Left lung (tissue), 4 donors: ENCODE measurements at regions not wholly inside any gene's neighbourhood (a gene's known extent, or its start where the extent isn't known, plus 50 kb on each side); places are given as distances from the start of the nearest gene placed in this dataset.

ENCODE experiments used
- ATAC-seq: fragments of 200-7000 bp; cut with Tn5 transposase; one replicate; pipeline ENCODE4 v1.9.1; 2020; ENCODE audit warnings: moderate library complexity
- DNase-seq, 4 donors: peaks; one replicate each; pipeline ENCODE4 v3.0.0-alpha.2; 2013 to 2020
- H3K27ac ChIP-seq, 2 donors: fragments of 200-600 bp; sonication (generic) in 1 of 2; one replicate each; pipeline versions ENCODE4 v1.5.0 to v1.8.0; 2020 to 2021
- H3K27me3 ChIP-seq, 2 donors: fragments of 200-600 bp; sonication (generic) in 1 of 2; one replicate each; pipeline versions ENCODE4 v1.5.0 to v1.8.0; 2020 to 2021
- H3K36me3 ChIP-seq, 2 donors: fragments of 200-600 bp; sonication (generic) in 1 of 2; one replicate each; pipeline versions ENCODE4 v1.5.0 to v1.8.0; 2020 to 2021
- H3K4me1 ChIP-seq, 2 donors: fragments of 200-600 bp; one replicate each; pipeline ENCODE4 v1.8.0; 2021
- H3K4me3 ChIP-seq, 2 donors: fragments of 200-600 bp; sonication (generic) in 1 of 2; one replicate each; pipeline versions ENCODE4 v1.5.0 to v1.8.0; 2020 to 2021; ENCODE audit warnings: mild to moderate bottlenecking in 1 of 2
- H3K9me3 ChIP-seq, 2 donors: fragments of 200-600 bp; sonication (generic) in 1 of 2; one replicate each; pipeline versions ENCODE4 v1.5.0 to v1.8.0; 2020 to 2021
- CTCF ChIP-seq, 2 donors: fragments of 200-600 bp; sonication (generic) in 1 of 2; IDR thresholded peaks; one replicate each; pipeline versions ENCODE4 v1.5.0 to v1.8.0; 2021; ENCODE audit warnings: antibody characterized with exemption in 2 of 2
- intact Hi-C, 2 donors: fragments of 100-400 bp; cut with DNase I; formaldehyde crosslinking; loops; one replicate each; pipeline versions ENCODE4 v1.11.2 to v1.14.2; 2022
- donor health status: DM: no; HTN: yes; CAD: no.
- donor health status: DM: no; HTN: no; CAD: no.

DNA sequence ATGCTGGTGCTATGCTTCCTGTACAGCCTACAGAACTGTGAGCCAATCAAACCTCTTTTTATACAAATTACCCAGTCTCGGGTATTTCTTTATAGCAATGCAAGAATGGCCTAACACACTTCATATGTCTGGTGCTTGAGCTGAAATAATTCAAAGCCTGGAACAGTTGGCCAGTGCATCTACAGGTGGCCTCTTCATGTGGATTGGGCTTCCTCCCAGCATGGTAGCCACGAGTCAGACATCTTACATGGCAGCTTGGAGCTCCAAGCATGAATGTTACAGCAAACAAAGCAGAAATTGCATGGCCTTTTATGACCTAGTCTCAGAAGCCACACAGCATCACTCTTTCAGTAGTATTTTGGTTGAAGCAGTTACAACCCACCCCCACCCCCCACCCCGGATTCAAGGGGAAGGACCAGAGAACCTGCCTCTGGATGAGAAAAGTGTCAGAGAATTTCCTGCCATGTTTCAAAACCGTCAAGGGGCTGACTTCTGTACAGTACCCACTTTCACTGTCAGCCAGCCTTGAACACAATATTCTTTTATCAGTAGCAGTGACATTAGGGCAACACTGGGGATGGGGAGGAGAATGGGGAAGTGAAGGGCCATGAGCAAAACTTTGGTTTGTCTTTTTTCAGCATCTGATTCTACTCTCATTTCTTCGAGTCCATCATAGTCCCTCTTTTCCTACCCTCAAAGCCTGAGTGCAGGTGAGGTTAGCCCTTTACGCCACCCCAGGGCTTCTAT is 368.7 kb downstream of the BCOR start:
- no peak overlapping the region for H3K27ac ChIP-seq
- ATAC-seq: no peak
- no peak overlapping the region for H3K4me3 ChIP-seq
- TF ChIP-seq CTCF (IDR thresholded peaks at IDR 0.05): no peak
- no peaks in the 10 kb centered on the region for H3K36me3 ChIP-seq
- peaks cover 4 to 8% of the 10 kb centered on the region in 2 donors for H3K4me1 ChIP-seq
- no peaks in the 10 kb centered on the region for H3K27me3 ChIP-seq
- intact Hi-C loops: no loop called here
- DNase-seq: no peak
- H3K9me3 ChIP-seq: no peaks in the 10 kb centered on the region

DNA sequence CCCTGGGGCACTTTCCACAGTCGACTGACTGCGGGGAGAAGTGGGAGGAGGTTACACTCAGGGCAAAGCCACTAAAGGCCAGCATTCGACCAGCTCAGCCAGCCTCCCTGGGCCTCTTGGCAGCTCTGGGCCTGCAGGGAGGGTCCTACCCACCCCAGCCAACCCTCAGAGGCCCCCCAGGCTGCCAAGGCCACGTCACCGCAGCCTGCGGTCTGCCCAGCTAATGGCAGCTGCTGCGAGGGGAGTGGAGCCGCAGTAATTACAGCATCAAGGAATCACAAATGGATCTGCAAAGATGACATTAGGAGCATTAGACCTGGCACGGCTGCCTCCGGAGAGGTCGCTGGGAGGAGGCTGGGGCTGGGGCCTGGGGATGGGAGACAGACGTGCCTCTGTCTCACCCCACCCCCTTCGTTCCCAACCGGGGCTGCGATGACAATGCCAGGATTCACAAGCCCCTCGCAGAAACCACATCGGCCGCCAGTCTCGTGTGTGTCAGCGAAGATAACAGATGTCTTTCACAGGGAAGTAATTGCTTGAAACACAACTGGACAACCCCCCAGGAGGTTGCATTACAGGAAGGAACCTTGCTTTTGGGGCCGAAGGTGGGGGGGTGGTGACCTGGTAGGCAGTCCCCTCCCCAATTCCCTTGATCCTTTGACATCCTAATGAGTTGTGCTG is 367.6 kb downstream of the BCOR start:
- no peak overlapping the region for H3K27ac ChIP-seq
- H3K4me3 ChIP-seq: no peak overlapping the region
- H3K4me1 ChIP-seq: peaks cover 4 to 8% of the 10 kb centered on the region in 2 donors
- no peak for ATAC-seq
- TF ChIP-seq CTCF (IDR thresholded peaks at IDR 0.05): no peak
- DNase-seq: no peak
- no peaks in the 10 kb centered on the region for H3K36me3 ChIP-seq
- H3K27me3 ChIP-seq: no peaks in the 10 kb centered on the region
- no peaks in the 10 kb centered on the region for H3K9me3 ChIP-seq
- intact Hi-C loops: no loop called here

GRCh38 chrX:39730662-39731329 is 367.0 kb downstream of the BCOR start:
- H3K9me3 ChIP-seq: no peaks in the 10 kb centered on the region
- H3K36me3 ChIP-seq: no peaks in the 10 kb centered on the region
- H3K4me3 ChIP-seq: no peak overlapping the region
- H3K27ac ChIP-seq: no peak overlapping the region
- ATAC-seq (peak; percentile 76), DNase-seq (peak in 3 of 4 donors; percentile 57 to 70 (median 67))
- H3K4me1 ChIP-seq: peaks cover 4 to 13% of the 10 kb centered on the region in 2 donors
- peak; percentile 31 for TF ChIP-seq CTCF (IDR thresholded peaks at IDR 0.05)
- intact Hi-C loops: no loop called here
- H3K27me3 ChIP-seq: no peaks in the 10 kb centered on the region

GRCh38 chrX:39731330-39731667 is 366.5 kb downstream of the BCOR start:
- H3K9me3 ChIP-seq: no peaks in the 10 kb centered on the region
- peaks cover 4 to 15% of the 10 kb centered on the region in 2 donors for H3K4me1 ChIP-seq
- ATAC-seq (no peak), DNase-seq (no peak)
- H3K4me3 ChIP-seq: no peak overlapping the region
- TF ChIP-seq CTCF (IDR thresholded peaks at IDR 0.05): no peak
- H3K27me3 ChIP-seq: no peaks in the 10 kb centered on the region
- no peak overlapping the region for H3K27ac ChIP-seq
- no peaks in the 10 kb centered on the region for H3K36me3 ChIP-seq
- intact Hi-C loops: no loop called here

DNA sequence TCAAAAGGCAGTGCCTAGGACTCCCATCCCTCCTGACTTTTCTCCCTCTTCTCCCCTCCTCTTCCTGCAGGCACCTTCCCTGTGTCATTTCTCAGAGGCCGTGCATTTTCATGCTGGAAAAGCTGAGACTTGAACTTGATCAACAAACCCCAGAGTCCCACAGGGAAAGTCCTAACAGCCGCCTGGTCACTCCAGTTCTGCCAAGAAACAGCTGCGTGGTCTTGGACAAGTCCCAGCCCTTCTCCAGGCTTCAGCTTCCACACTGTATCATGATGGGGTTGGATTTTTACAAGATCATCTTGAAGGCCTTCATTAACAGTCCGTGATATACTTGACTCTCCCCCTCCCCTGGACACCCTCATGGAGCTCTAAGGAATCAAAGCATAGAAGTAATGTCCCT is 366.0 kb downstream of the BCOR start:
- Histone ChIP-seq H3K9me3 (no peaks in the 10 kb centered on the region), H3K4me3 (no peak overlapping the region), H3K27ac (no peak overlapping the region), H3K27me3 (no peaks in the 10 kb centered on the region), H3K4me1 (peaks cover 4 to 15% of the 10 kb centered on the region in 2 donors), H3K36me3 (no peaks in the 10 kb centered on the region)
- DNase-seq: no peak
- ATAC-seq: no peak
- no peak for TF ChIP-seq CTCF (IDR thresholded peaks at IDR 0.05)
- intact Hi-C loops: no loop called here
